HG03565 (cell line): ENCODE measurements at regions not wholly inside any gene's neighbourhood (a gene's known extent, or its start where the extent isn't known, plus 50 kb on each side); places are given as distances from the start of the nearest gene placed in this dataset.
A peak's percentile ranks its signal among the peaks of the same experiment; 100 is the strongest.
"Not testable (repeated sequence)": the region's sequence is repeated elsewhere in the genome, so short reads cannot be mapped to it uniquely, and the experiment has no call there.

Experiments
- ATAC-seq: cut with Tn5 transposase; IDR thresholded peaks from one replicate; pipeline ENCODE4 v1.9.1; 2021; ENCODE audit warnings: mild to moderate bottlenecking, moderate library complexity; ENCODE audit not compliant: unreplicated experiment

DNA sequence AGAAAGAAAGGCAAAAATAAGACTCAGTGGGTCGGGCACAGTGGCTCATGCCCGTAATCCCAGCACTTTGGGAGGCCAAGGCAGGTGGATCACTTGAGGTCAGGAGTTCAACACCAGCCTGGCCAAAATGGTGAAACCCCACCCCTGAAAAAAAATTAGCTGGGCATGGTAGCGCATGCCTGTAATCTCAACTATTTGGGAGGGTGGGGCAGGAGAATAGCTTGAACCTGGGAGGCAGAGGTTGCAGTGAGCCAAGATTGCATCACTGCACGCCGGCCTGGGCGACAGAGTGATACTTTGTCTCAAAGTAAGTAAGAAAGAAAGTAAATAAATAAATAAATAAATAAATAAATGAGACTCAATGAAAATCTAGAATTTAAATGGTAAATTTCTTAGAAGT, 145.9 kb upstream of the KRR1 start:
- not testable (repeated sequence) for ATAC-seq

DNA sequence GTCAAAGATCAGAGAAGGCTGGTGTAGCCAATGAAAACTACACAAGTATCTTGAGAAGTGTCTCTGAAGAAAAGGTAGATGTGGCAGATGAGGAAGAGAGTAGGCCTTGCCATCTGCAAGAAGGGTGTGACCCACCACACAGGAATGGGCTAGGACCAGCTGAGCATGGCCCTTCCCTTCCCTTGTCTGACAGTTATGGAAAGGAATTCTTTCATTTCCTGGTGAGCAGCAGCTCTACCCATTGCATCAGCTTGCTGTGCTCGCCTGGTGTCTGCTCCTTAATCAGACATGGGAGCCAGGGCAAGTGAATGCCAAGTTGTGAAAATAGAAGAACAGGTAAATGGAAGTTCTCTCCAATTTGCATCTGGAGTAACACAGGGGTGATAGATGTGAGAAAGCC, 145.2 kb upstream of the KRR1 start:
- no peak for ATAC-seq

DNA sequence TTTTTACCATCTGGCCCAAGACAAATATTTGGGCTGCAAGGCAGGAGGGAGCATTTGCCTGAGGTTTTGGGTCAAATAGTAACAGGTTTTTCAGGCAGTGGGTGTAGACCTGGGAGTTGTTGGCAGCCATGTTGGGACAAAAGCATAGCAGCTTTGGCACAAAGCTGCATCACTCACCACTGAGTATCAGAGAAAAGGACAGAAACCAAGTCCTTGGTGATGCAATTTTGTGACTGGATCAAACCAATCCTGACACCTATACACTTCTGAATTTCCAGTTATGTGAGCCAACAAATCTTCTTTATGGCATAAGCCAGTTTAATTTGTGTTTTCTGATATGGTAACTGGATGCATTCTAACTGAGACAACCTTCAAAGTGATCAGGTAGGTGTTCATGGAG, 144.8 kb upstream of the KRR1 start:
- no peak for ATAC-seq

DNA sequence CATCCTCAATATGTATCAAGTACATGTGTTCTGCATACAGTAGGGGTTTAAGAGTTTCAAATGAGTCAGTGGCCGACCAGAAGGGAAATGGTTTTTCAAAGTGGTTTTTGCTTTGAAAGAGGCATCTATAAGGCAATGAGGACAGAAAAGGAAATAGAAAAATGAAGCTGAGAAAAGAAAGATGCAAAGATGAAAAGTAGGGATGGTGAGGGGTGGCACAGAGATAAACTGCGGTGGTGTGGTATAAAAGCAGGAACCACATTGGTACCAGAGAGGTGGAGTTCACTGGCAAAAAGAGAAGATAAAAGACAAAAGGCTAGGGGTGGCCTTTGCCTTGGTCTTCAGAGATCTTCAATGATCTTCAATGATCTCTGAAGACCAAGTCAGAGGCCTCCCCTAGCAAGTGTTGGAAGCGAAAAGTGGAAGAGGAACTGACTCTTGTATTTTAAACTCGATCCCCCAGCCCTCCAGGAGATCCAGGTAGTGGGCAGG, 144.0 kb upstream of the KRR1 start:
- peak; percentile 75 for ATAC-seq

DNA sequence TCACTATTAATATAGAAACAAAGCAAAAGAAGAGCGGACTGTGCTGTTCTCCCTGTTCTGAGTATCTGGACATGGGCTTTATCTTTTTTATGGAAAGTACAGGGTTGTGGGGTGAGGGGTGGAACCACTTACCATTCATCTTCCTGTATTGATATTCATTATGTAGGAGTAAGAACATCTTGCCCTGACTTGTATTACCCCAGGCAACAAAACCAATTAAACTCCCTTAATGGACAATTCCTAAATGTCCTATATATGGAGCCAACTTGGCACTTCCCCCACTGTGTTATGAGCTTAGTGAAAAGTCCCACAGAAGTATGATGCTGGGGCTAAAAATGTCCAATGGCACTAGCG, 139.9 kb upstream of the KRR1 start:
- no peak for ATAC-seq

DNA sequence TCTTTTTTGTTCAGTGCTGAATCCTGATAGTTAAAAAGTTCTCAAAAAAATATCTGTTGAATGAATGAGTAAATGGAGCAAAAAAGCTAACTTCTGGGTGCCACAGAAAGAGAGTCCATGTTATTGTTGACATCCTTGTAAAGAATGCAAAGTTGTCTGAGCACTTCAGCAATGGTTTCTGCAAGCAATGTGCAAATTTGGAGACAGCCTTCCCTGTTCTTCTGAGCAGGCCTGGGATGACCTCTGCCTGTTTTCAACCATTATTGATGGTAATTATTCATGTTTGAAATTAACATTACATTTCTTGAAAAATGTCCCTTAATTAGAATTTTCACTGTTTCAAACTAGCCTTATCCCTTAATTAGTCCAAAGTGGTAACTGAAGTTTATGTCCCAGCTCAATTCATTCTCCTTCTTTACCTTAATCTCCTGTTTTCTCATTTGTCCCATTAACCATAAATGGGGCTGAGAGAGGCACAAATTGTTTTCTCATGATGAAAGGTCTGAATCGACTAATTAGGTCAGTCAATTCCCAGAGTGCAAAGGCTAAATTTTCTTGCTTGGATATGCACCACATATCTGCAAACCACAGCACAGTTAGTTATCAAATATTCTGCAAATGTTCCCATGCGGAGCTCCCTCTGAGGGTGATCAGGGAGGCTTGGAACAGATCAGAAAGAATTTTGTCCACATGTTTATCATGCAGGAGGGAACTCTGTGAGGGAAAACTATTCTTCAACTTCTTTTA, 139.4 kb upstream of the KRR1 start:
- ATAC-seq, result no peak

DNA sequence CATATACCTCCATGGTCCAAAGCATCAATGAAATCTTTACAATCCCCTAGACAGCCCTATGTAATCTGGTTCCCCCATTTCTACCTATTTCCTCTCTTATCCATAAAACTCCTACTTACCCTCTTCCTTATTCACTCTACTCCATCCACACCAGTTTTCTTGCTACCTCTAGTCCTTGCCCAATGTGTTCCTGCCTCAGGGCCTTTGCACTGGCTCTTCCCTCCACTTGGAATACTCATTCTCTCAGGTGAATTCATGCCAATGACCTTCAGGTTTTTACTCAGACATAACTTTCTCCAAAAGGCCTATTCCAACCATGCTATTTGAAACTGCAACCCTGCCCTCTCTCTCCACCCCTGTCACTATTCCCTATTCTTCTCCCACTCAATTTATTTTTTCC, 138.7 kb upstream of the KRR1 start:
- no peak for ATAC-seq

DNA sequence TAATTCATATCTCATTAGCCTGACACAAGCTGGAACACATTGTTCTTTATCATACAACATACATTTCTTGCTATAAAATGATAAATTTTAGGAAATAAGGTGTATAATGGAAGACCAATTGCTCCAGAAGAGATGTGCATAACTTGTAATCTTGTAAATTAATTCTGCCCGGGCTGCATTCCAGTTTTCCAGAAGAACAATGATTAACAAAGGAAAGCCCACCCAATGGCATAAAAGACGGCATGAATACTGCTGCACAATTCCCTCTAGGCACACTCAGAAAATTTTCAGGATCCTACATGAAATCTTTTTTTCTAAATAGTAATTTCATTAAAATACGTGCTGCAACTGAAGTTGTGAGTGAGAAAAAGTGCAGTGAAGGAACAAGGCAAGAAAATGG, 137.4 kb upstream of the KRR1 start:
- ATAC-seq, result no peak

DNA sequence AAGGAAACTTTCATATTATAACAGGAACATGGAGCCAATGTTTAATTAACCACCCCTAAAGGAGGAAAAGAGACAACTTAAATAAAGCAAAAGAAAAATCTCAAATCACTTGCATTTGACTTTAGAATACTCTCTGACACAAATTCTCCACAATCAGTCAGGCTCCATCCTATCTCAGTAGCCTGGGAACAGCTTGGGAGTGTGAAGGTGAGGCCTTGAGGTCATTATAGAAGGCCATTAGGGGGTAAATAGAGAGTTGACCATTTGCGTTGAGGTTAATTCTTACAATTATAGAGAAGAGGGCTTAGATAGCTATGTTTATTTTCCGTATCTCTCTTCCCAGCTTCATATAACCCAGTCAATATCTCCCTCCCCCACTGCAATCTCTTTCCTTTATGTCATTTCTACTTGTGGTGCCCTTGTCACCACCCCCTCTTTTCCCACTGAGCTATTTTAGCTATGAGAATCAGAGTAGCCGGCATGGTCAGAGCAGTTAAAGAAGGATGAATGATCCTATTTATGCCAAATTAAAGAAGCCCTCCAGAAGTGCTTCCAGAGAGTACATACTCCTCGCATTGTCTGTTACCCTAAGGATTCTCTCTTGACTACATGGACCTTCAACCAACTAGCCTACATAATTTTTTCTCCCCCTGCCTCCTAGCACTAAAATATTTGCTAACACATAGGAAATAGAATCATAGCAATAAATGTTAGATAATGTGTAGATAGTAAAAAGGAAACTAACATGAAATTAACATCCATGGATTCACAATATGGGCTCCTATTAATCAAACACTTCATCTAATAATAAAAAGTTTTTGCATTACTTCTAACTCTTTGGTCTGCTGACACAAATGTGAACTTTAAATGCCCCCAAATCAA, 135.2 kb upstream of the KRR1 start:
- ATAC-seq, result no peak

DNA sequence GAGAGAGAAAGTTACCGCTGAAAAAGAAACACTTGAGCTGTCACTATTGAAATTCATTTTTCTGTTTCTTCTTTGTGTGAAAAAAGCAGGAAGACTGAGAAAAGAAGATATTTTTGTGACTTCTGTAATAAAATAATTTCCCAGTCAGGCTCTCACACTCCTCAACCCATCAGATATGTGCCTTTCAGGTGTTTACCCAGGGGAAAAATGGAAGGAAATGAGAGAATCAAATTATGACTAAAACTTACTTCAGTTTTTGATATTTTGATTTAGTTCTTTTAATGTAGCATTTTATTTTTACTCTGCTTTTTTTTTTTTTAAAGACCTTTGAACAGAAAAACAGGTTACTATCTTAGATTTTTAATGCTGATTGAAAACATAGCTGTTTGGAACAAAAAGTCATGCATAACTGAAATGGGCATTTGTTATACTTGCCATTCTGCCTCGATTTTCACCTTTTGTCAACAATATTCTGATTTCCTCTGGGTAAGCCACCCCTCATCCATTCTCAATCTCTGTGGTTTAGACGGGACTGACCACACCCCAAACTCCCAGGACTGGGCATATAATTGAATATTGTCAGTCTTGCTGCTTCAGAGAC, 133.2 kb upstream of the KRR1 start:
- no peak for ATAC-seq

DNA sequence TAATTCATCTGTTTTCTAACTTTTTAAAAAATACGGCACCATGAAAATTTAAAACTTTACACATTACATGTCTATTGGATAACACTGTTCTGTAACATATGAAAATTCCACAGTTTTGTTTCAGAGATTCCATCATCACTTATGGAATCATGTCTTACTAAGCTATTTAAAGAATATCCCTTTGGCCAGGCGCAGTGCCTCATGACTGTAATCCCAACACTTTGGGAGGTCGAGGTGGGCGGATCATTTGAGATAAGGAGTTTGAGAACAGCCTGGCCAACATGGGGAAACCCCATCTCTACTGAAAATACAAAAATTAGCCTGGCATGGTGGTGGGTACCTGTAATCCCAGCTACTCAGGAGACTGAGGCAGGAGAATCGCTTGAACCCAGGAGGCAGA, 131.7 kb upstream of the KRR1 start:
- not testable (repeated sequence) for ATAC-seq

DNA sequence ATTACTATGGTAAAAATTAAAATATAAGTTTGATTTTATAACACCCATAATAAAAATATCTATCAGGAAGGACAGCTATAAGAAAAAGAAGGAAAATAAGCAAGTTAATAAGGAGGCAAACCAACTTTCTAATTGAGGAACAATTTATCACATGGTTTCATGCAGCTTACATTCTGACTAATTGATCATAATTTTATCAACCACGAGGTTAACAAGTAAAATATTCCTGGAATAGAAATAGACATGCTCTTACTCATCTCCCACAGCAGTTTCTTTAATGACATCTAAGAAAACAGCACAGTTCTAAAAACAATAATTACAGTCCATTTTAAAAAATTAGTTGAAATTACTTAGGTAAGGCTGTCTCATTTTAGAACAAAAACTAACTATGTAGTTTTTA, 130.8 kb upstream of the KRR1 start:
- no peak for ATAC-seq

DNA sequence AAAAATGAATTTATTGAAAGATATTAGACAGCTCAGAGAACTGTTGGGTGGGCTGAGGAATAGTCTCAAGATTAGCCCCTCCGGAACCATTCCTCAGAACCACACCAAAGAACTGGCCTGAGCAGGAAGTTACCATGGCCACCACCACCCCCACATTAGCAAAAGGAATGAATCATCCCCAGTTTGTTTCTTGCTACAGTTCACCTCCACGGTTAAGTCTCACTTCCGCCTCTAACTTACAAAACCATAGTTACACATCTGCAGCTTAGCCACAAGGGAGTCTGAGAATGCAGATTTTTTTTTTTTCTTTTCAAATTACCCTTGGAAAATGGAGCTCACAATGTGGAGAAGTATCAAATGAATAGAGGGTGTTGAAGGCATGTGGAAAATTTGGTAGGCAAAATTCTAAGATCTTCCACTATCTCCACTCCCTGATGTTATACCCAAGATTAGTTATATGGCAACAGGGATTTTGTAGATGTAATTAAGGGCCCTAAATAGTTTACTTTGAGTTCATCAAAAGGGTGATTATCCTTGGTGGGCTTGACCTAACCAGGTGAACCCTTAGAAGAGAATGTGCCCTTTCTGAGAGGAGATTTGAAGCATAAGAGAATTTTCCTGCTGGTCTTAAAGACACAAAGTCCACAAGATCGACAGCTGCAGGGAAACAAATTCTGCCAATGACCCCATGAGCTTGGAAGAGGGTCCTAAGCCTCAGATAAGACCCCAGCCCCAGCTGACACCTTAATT, 129.8 kb upstream of the KRR1 start:
- peak; percentile 99 for ATAC-seq

DNA sequence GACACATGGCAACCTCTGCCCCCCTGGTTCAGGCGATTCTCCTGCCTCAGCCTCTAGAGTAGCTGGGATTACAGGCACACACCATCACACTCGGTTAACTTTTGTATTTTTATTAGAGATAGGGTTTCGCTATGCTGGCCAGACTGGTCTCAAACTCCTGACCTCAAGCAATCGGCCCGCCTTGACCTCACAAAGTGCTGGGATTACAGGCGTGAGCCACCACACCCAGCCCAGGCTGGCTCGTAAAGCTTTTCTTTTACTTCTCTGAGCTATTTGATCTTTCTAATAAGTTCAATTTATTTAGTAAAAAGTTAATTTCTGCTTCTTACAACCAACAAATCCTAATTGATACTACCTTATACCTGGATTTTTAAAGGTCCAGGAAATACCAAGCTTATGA, 127.4 kb upstream of the KRR1 start:
- no peak for ATAC-seq

DNA sequence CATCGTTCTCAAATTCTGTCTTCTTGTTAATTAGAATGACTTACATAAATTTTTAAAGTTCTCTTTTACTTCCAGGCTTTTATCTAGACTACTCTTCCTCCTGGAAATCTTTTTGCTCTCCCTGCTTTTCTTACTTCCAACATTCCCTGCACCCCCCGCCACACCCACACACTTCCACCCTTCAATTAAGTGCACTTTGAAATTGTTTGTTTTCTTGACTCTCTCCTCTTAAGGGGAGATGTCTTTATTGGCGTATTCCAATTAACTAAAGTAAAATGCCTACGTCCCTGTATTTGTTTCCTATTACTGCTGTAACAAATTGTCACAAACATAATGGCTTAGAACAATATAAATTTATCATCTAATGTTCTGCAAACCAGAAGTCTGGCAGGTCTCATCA, 125.2 kb upstream of the KRR1 start:
- ATAC-seq, result no peak

DNA sequence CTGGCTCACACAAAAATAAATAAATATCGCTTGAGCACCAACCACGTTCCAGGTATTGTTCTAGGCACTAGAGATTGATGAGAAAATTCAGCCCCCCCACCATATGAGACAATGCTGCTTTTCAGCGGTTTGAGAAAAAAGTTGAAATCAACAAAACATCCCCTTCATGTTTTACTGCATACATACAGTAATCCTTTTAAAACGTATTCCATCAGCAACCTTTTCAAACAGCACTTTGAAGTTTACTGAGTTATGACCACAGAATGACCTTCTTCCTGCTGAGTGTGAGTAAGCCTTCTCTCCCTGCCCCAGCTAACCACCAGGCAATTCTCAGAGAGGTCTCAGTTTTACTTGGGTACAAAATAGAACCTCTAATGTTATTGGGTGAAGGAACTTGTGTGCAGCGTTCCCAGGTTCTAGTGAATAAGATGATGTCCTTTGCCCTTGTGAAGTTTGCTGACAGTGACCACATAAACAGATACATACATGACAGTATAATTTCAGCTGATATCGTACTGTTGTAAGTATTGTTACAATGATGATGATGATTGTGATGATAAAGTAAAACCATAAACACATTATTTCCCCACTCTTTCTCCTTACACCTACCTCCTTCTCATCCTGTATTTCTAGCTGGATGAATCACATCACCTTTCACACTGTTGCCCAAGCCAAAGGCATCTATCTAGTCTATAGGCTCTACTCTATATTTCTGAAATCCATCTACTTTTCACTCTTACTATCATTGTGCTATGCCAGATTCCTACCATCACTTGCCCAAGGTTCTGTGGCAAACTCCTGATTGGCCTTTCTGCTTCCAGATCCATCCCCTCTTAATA, 124.4 kb upstream of the KRR1 start:
- peak; percentile 82 for ATAC-seq

DNA sequence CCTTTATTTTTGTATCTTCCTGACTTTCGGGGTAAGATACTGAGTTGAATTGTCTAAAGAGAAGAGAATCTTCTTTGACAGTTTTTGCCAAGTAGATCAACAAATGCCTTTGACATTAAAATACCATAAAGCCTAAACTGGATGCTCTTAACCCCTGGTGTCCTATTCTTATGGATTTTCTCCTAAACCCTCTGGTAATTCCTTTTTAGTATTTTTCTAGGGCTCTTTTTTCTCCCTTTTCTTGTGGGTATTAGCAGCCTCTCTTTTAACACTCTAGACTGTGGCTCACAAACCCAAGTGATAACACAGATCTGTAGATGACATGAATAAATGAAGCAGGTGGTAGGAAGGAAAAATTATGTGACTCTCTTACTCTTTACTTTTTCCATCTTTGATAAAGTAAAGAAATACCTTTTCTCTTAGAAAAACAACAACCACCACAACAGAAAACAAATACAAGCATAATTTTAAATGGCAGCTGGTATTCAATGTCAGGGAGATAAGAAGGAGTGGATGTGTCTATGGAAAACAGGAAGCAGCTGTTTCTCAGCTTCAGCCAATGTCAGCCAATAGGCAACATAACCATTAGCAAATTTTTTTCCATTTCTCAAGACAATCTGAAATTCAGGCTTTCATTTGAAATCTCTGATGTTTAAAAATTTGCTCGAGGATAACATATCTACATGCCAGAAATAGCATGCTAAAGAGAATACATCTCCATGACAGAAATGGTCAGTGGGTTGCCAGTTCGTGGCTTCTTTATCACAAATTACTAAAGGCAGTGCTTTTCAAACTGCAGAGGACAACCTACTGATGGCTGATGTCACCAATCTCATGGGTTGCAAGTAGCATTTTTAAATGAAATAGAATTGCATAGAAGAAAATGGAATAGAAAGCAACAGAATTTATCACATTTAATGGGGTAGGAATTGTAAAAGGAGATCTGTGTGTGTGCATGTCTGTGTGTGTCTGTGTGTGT, 123.1 kb upstream of the KRR1 start:
- ATAC-seq, result no peak

DNA sequence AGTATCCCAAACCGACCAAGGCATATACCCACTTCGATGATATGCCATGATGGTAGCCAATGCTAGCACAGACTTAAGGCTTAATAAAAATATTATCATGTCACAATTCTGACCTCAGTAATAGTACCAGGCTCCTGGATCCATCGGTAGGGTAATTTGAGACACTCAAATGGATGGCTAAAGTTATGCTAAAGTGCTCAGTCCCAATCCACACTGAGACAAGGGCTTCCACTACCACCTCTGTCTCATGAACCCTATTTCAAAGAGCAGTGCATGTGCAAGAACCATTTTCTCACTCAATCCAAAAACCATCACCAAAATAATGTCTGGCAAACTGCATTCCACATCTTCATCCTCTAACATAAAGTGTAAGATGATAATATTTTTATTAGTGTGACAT, 122.4 kb upstream of the KRR1 start:
- ATAC-seq, result no peak

DNA sequence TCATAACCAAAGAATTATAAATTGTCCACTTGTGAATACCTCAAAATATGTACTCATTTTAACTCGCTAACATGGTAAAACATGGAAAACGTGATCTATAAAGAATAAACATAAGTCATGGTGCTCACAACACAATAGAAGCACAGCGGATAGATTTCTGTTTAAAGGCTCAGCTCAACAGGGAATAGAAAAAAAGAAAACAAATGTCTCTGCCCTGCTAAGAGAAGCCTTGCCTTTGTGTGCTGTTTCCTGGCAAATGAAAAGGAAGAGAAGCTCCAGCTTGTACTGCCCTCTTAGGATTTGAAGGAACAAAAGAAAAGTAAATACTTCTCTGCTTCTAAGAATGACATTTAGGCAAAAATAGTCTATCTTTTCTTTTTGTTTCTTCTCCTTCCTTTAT, 121.0 kb upstream of the KRR1 start:
- ATAC-seq, result no peak
